ENCODE measurements at regions not wholly inside any gene's neighbourhood (a gene's known extent, or its start where the extent isn't known, plus 50 kb on each side); places are given as distances from the start of the nearest gene placed in this dataset.
"Not testable (repeated sequence)": the region's sequence is repeated elsewhere in the genome, so short reads cannot be mapped to it uniquely, and the experiment has no call there.

DNA sequence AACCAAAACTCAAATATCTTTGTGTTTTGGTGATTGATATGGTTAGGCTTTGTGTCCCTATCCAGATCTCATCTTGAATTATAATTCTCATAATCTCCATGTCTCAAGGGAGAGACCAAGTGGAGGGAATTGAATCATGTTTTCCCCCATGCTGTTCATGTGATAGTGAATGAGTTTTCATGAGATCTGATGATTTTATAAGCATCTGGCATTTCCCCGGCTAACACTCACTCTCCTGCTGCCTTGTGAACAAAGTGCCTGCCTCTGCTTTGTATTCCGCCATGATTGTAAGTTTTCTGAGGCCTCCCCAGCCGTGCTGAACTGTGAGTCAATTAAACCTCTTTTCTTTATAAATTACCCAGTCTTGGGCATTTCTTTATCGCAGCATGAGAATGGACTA is 419.5 kb downstream of the SH2D4B start:
- DNase-seq: no peak

DNA sequence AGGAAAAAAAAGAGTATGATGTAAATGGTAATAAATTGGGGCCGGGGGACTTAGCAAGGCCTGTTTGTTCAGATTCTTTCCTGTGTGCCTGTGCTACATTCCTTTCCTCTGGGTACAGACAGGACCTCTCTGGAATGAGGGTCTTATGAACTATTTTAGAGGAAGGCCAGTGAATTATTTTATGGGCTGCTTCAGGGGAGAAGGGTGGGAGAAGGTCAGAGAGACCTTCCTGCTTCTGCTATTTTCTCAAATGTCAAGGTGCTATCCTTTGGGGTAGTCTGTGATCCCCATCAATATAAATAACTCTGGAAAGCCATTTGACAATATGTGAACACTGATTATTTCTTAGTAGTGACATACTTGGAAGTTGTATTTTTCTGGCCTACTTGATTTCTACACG is 426.5 kb downstream of the SH2D4B start:
- no peak for DNase-seq

DNA sequence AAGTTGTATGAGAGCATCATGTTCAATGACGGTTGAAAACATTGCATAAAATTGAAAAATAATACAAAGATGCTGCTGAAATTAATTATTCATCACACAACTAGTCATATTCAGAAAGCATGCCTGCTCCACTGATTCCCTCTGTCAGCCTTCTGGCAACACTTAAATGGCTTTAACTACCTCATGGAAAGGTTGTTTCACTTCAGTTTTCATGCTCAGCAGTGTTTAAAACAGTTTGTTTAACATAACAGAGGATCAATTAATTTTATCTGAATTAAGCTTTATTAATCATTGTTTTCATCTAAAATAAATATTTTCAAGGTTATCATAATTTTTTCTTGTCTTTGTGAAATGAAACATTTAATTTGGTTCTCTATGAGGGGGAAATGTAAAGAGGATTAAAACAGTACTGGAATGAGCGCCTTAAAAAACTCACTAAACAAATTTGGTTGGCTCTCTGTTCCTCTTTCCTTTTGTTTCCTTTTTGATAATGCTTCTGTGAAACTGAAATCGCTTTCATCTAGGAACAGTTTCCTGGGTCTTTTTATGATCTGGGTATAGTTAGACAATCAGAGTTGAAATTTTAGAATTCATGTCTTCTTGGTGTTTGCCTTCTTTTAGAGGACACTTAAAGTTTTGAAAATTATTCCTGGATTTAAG is 427.4 kb downstream of the SH2D4B start:
- no peak for DNase-seq

DNA sequence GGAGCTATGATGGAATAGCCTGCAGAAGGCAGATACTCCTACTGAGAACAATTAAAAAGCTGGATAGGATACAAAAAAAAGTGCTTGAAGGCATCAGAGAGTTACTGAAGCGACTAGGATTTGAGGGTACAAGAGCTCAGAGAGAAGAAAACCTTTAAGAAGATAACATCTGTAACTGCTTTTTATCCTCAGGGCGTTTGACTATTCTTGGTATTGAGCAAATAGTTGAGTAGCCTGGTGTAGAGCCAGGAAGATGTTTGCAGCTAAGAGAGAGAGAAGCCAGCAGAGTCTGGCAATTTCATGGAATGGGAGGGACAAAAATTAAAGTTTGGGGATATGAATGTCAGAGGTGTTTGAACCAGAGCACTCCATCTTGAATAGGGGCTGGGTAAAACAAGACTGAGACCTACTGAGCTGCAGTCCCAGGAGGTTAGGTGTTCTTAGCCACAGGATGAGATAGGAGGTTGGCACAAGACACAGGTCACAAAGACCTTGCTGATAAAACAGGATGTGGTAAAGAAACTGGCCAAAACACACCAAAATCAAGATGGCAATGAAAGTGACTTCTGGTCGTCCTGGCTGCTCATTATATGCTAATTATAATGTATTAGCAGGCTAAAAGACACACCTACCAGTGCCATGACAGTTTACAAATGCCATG is 428.8 kb downstream of the SH2D4B start:
- no peak for DNase-seq

DNA sequence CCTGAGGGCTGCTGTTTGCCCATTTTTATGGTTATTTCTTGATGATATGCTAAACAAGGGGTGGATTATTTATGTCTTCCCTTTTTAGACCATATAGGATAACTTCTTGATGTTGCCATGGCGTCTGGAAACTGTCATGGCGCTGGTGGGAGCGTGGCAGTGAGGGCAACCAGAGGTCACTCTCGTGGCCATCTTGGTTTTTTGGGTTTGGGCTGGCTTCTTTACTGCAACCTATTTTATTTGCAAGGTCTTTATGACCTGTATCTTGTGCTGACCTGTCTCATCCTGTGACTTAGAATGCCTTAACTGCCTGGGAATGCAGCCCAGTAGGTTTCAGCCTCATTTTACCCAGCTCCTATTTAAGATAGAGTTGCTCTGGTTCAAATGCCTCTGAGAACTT is 429.7 kb downstream of the SH2D4B start:
- not testable (repeated sequence) for DNase-seq

DNA sequence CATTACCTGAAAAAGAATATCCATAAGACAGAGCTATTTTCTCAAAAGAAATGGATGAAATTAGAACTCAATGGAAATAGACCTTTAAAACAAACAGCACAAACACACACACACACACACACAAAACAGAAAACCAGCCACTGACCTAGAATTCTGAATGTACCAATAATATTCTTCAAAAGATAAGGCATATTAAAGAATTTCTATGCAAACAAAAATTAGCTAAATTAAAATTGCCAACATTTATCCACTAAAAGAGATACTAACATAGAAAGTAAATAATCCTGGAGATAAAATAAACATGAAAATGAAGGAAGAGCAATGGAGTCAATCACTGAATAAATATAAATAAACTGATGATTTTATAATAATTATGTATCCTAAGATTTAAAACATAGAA is 431.2 kb downstream of the SH2D4B start:
- no peak for DNase-seq

DNA sequence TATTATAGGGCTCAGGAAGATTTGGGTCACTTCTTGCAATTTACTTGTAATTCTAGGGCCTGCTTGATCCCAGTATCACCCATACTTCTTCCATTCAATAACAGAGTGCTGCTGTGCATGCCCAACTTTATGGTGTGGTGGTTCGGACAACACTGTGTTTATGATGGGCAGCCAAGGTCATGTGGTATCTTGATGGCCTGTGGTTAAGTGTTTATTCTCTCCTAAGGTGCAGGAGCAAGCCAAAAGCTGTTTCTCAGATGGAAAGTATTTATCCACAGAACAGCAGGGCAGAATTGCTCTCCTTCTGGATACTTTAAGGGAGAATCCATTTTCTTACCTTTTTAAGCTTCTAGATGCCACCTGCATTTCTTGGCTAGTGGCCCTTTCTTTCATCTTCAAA is 433.8 kb downstream of the SH2D4B start:
- DNase-seq: no peak

DNA sequence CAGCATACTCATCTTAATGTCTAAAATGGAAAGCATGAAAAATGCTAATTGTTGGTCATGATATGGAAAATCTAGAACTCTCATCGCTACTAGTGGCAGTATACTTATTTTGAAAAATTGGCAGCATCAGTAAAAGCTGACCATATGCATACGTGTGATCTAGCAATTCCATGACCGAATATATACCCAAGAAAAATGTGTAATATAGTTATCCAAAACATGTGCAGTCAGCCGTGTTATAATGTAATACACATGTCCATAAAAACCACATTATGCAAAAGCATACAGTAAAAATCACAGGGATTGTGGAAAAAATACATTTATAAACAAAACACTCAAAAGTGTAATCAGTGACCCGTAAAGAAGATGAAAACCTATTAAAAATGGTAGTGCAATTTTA is 439.0 kb downstream of the SH2D4B start:
- no peak for DNase-seq

DNA sequence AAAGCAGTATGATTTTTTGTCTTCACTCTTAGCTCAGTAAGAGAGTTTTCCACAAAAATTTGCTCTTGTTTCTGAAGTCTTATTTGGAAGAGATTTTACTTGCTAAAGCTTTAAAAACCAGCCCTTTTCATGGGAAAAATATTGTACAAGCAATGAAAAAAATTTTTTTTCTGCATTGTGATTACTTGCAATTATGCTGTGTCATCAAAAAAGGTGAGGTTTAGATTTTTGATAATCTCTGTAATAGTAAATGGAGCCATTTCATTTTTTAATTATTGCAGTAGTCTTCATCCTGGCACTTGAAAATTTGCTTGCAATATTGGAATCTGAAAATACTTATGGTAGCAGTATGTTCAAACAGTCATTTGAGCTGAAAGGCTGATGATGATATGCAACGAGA is 447.4 kb downstream of the SH2D4B start:
- DNase-seq: no peak

DNA sequence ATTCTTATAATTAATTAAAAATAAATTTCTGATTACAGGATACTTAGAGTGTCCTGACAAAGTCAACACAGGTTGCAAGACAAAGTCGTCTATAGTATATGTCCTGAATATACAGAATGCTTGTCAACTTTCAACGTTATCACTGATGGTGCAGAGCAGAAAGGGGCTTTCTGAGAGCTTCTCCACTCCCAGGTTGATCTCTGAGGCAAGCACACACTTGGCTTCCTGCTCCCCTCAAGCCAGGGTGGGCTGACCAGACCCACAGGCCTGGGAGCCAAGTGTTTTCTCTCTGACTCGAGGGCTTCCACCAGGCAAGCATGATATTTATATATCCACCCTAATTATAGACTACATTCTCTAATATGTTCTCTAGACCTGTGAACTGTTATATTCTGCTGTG is 448.9 kb downstream of the SH2D4B start:
- no peak for DNase-seq

DNA sequence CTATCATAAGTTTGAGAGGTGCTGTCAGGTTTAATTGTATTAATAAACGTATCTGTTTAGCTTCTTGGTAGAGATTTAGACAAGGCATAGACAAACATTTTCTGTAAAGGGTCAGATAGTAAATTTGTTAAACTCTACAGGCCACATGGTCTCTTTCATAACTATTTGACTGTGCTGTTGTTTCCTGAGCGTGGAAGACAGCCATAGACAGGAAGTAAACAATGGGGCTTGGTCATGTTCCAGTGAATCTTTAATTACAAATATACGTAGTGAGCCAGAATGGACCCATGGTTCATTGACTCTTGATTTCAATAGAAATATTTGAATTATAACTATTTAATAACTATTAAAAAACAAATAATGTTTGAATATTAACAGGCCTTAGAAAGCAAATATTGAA is 451.1 kb downstream of the SH2D4B start:
- DNase-seq: peak; percentile 42

DNA sequence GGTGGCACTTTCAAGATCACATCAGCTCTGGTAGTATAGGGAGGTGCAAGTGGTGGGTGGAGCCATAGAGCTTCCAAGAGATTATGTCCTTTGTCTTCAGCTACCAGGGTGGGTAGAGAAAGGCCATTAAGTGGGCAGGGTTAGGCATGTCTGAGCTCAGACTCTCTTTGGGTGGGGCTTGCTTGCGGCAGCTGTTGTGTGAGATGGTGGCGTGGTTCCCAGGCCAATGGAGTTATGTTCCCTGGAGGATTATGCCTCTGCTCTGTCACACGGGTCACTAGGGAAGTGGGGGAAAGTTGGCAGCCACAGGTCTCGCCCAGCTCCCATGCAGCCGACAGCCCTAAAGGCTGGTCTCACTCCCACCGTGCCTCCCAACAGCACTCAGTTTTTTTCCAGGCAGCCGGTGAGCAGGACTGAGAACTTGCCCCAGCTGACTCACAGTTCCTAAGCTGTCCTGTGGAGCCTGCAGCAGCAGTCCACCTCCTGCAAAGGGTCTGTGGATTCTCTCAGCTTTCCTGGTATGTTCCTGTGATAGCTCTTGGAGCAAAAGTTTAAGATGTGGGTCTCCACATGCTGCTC is 459.0 kb downstream of the SH2D4B start:
- no peak for DNase-seq

DNA sequence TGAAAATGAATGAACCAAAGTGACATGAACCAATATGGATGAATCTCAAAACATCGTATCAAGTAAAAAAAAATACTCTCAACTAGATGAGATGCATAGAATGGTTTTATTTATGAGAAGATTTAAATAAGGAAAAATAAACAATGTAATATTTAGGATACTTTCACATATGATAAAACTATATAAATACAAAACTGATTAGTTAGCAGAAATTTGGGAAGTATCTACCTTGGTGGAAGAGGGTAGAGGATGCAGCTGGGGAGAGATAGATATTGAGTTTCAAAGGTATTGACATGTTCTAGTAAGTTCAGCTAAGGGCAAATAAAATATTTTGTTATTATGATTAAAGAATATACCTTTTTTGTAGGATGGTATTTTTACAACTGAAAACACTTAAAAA is 463.1 kb downstream of the SH2D4B start:
- no peak for DNase-seq

DNA sequence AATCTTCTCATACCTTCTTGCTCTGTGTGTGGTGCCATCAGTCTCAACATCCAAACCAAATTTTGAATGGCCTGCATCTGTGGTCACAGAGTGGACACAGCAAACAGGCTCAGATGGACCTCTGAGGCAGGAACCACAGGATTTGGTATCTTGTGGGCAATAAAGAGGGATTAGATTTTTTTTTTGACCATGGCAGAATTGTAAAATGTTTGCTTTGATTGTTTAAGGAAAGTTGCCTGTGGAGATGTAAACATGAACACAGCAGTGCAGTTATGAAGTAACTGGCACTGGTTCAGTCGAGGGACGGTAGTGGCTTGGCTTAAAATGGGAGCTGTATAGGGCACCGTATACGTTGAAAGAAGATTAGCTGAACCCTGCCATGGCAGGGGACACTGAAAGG is 464.7 kb downstream of the SH2D4B start:
- DNase-seq: no peak

DNA sequence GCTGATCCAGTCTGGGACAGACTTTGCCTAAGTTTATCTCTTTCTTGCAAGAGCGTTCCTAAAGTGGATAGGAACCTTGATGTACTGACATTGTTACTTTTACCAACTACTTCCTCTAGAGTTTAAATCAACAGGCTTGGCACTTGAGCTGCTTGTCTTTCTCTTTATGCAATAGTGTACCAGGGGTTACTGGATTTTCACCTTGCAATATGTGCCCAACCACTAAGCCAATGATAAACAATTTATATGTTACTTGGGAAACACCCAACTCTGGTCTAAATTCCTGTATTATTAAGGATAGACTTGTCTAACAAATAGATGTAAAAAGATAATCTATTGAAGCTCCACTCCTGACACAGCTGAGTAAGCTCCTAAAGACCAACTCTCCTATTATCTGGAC is 470.2 kb downstream of the SH2D4B start:
- no peak for DNase-seq

DNA sequence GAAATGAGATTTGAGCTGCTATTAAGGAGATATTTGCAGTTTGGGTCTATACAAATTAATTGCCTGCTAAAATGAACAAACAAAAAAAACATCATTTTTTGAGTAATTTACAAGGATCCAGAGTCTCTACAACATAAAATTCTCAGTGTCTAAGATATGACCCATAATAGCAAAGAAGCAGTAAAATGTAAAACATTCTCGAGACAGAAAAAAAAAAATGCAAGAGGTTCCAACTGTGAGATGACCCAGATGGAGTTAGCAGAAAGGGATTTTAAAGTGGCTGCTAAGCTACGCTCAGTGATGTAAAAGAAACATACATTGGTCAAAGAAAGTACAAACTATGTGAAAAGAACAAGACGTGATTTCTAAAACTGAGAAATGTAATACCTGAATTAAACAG is 471.0 kb downstream of the SH2D4B start:
- no peak for DNase-seq

DNA sequence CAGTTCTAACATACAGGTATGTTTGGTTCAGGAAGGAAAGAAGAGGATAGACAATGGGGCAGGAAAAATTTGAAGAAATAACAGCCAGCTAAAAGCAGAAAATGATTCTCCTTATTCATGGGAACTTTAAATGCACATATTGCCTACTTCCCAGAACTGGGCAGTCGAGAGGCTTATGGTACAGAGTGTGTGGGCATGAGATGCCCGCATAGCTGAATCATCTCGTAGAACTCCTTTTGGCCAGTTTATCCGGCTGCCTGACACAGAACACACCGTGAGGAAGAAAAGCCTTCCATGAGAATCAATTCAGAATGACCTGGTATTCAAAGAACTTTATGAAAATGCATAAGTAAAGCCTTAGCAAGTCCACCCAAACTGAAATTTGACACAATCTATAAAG is 471.6 kb downstream of the SH2D4B start:
- no peak for DNase-seq

DNA sequence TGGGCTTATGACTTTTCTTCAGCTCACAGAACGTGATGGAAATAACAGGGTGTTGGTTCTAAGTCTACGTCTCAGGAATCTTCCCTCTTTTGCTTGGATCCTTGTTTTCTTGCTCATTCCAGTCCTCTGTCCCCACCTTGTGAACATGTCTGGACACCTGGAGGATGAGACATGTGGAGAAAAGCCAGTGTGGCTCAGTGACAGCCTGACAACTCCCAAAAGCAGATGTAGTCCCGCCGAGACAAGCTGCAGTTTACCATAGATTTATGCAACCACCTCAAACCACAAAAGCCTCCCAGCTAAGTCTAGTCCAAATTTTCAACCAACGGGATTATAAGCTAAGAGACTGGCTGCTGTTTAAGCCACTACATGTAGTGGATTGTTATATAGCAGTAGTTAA is 476.1 kb downstream of the SH2D4B start:
- no peak for DNase-seq

DNA sequence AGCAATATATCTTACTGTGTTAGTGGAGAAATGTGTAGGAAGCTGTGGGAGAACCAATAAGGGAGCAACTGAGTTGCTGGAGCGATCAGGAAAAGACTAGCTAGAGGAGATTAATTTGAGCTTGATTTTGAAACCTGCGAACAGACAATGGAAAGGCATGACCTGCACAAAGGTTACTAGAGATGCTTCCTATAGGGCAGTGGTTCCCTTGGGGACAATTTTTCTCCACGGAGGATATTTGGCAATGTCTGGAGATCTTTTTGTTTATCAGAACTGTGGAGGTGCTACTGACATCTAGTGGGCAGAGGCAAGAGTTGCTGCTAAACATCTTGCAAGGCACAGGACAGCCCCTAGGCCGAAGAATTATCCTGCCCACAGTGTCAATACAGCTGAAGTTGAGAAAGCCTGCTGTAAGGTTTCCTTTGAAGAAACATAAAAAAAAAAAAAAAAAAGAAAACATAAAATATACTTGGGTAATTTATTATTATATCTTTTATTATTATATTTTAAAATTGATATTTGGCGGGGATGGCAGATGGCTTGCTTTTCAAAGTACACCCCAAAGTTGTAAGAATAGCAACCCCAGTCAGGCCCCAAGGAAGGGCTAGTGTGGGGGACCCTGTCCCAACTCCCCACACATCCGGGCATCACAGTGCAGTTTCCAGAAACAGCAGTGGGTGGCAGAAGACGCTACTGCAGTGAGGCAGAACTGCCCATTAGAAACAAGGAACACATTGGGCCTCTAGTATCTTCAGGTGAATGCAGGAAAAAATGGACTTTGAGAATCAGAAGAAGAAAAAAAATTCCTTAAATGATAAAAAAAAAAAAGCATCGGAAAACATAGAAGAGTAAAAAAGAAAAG is 481.6 kb downstream of the SH2D4B start:
- peak; percentile 82 for DNase-seq

DNA sequence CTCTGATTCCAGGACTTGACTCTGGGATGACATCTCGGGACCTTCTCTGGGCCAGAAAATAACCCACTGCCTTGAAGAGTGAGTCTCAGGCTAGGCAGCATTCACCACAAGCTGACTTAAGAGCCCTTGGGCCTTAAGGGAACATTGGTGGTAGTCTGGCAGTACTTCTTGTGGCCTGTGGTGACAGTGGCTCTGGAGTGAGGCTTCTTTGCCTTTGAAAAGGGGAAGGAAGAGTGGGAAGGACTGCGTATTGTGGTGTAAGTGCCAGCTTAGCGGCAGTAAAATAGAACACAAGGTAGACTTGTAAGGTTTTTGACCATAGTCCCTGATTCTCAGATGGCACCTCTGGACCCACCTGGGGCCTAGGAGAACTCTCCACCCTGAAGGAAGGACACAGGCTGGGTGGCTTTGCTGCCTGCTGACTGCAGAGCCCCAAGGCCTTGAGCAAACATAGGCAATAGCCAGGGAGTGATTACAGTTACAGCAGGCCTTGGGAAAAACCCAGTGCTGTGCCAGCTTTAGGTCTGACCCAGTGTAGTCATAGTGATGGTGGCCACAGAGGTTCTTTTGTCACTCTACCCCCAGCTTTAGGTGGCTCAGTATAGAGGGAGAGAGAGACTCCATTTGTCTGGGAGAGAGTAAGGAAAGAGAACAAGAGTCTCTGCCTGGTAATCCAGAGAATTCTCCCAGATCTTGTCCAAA is 483.9 kb downstream of the SH2D4B start:
- DNase-seq: no peak

DNA sequence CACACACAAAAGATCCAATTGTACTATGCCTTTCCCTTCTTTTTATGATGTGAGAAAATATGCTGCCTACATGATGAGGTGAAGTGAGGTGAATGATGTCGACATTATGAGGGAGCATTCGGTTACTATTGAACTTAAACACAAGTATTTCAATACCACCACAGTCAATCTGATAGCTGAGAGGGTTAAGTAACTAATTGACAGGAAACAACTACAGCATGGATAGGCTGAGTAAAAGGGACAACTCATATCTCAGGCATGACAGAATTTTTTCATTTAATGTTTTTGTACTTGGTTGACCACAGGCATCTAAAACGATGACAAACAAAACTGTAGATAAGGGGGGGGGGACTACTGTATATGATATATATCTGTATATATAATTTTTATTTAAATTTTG is 488.9 kb downstream of the SH2D4B start:
- no peak for DNase-seq

DNA sequence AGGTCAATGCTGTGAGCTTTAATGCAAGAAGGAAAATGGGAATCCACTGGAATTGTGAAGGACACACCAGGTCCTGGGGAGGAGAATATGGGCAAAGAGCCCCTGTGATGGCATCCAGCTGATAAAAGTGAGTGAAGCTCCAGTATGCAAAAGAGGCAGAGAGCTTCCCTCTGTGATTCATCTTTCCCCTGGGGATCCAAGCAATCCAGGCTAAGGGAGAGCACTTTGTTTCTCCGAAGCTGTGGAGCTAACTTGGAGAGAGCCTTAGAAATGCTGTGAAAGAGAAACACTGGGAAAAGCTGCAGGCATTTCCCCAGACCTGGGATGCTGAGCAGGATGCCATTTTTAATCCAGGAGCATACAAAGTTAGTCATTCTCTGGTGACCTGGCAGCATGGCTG is 489.5 kb downstream of the SH2D4B start:
- no peak for DNase-seq

DNA sequence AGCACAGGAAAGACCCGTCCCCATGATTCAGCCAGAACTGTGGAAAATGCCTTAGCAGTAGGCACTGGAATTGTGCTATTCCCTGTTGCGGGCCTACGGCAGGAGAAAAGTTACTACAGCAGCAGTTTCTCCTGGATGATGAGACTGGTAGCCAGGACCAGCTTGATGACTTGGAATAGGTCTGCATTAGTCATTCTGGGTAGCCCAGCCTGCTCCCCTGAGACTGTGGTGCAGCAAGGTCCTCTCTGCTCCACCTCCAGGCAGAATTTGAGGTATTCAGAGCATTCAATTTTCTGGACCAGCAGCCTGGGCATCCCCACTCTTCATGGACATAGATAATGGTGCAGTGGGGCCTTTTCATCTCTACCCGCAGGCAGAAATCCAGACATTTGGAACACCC is 490.0 kb downstream of the SH2D4B start:
- DNase-seq: no peak
